Hepatocyte (in vitro differentiated cells): ENCODE measurements at regions not wholly inside any gene's neighbourhood (a gene's known extent, or its start where the extent isn't known, plus 50 kb on each side); places are given as distances from the start of the nearest gene placed in this dataset.

Experiments
- DNase-seq: peaks from one replicate; pipeline ENCODE4 v3.0.0-alpha.2; 2016; ENCODE audit warnings: low spot score
- H2AFZ ChIP-seq: fragments of 200-600 bp; sonication (generic); 2 replicates; pipeline ENCODE4 v1.6.0; 2016; ENCODE audit warnings: antibody characterized with exemption, mild to moderate bottlenecking
- H3K27ac ChIP-seq: fragments of 200-600 bp; sonication (generic); 2 replicates; pipeline ENCODE4 v1.5.1; 2016; ENCODE audit warnings: mild to moderate bottlenecking
- H3K27me3 ChIP-seq: fragments of 200-600 bp; sonication (generic); 2 replicates; pipeline ENCODE4 v1.6.1; 2016
- H3K36me3 ChIP-seq: fragments of 200-600 bp; sonication (generic); replicated peaks from 2 replicates; pipeline ENCODE4 v1.5.1; 2016; ENCODE audit warnings: low read depth; ENCODE audit not compliant: insufficient read depth
- H3K4me1 ChIP-seq: fragments of 200-600 bp; sonication (generic); 2 replicates; pipeline ENCODE4 v1.5.1; 2016; ENCODE audit warnings: mild to moderate bottlenecking, moderate library complexity; ENCODE audit not compliant: insufficient read depth
- H3K4me2 ChIP-seq: fragments of 200-600 bp; sonication (generic); 2 replicates; pipeline ENCODE4 v1.6.0; 2016
- H3K4me3 ChIP-seq: fragments of 200-600 bp; sonication (generic); 2 replicates; pipeline ENCODE4 v1.5.1; 2016; ENCODE audit warnings: mild to moderate bottlenecking
- H3K79me2 ChIP-seq: fragments of 200-600 bp; sonication (generic); 2 replicates; pipeline ENCODE4 v1.6.0; 2017; ENCODE audit warnings: mild to moderate bottlenecking
- H3K9me2 ChIP-seq: fragments of 200-600 bp; sonication (generic); replicated peaks from 2 replicates; pipeline ENCODE4 v1.6.0; 2017; ENCODE audit warnings: mild to moderate bottlenecking; ENCODE audit not compliant: insufficient read depth
- H3K9me3 ChIP-seq: fragments of 200-600 bp; sonication (generic); 2 replicates; pipeline ENCODE4 v1.5.1; 2016; ENCODE audit warnings: low read depth, mild to moderate bottlenecking
- H4K20me1 ChIP-seq: fragments of 200-600 bp; sonication (generic); 2 replicates; pipeline ENCODE4 v1.6.0; 2016; ENCODE audit warnings: mild to moderate bottlenecking; ENCODE audit not compliant: insufficient read depth, poor library complexity, severe bottlenecking
- EZH2 ChIP-seq: fragments of 200-600 bp; sonication (generic); IDR thresholded peaks from 2 replicates; pipeline ENCODE4 v1.6.1; 2016; ENCODE audit warnings: antibody characterized with exemption, mild to moderate bottlenecking, borderline replicate concordance
- EZH2phosphoT487 ChIP-seq: fragments of 200-600 bp; sonication (generic); IDR thresholded peaks from one replicate; pipeline ENCODE4 v1.6.1; 2018; ENCODE audit warnings: antibody characterized with exemption, mild to moderate bottlenecking, low read depth, moderate library complexity; ENCODE audit not compliant: unreplicated experiment, severe bottlenecking
- WGBS: methylation state at CpG from one replicate; pipeline ENCODE4 v1.1.6; 2016; ENCODE audit warnings: low lambda C conversion rate; ENCODE audit errors: missing lambda C conversion rate; 5-methylcytosine and 5-hydroxymethylcytosine counted together
- TF ChIP-seq, protein P1 (sequence below): fragments of 200-600 bp; sonication (generic); IDR thresholded peaks from 2 replicates; pipeline ENCODE4 v1.5.1; 2016; ENCODE audit warnings: antibody characterized with exemption, mild to moderate bottlenecking; ENCODE audit not compliant: poor library complexity

DNA sequence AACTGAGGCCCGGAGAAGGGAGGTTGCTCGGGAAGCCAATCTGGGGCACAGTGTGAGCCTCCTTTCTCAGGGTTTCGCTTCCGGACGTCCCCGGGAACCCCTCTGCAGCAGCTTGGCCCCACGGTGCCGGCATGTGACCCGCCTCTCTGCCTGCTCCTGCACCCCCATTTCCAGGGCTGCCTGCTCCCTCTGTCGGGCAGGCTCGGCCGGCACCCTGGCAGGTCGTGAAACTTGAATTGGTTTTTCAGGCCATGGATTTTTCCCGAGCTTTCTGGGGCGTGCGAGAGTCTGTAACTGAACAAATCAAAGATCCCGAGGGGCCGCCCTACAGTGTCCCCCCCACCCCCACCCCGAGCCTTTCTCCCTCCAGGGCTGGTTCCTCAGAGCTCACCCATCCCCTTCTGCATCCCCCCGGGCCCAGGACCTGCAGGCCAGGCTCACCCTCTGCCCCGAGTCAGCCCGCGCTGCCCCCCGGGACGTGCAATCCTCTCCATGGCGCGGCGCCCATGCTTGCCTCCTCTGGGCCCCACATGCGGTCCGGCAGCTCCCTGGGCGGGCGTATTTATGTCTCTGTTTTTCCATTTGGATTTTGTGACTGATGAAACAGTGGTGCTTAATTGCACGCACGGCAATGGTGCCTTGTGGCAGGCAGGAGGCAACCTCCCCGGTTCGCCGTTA lies 58.1 kb downstream of the UNCX start:
- 66% methylated on average over 32 of the region's 37 CpGs for WGBS

DNA sequence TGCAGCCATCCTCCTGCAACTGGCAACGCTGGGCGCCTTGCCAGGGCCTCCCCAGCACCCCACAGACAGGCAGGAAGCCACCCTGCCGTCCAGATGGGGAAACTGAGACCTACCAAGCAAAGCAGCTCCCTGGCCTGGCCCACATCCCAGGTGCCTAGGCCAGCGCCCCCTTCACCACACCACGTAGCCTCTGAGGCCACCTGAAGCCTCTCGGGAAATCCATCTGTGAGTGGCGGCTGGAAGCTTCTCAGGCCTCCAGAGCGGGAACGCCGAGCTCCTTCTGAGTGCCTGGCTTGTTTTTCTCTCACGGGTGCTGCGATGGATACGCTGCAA lies 58.7 kb downstream of the UNCX start:
- H3K36me3 ChIP-seq, result no peaks in the 10 kb centered on the region
- no peaks in the 10 kb centered on the region for H3K9me3 ChIP-seq
- H3K27ac ChIP-seq, result no peak overlapping the region
- no peak overlapping the region for H3K4me2 ChIP-seq
- no peaks in the 10 kb centered on the region for H3K9me2 ChIP-seq
- H2AFZ ChIP-seq, result no peak overlapping the region
- H3K4me3 ChIP-seq, result no peak overlapping the region
- DNase-seq, result no peak
- H4K20me1 ChIP-seq, result no peaks in the 10 kb centered on the region
- H3K4me1 ChIP-seq, result peaks cover 9% of the 10 kb centered on the region
- H3K27me3 ChIP-seq, result peaks cover 35% of the 10 kb centered on the region
- H3K79me2 ChIP-seq, result no peaks in the 10 kb centered on the region
- WGBS, result 94% methylated on average over 13 of the region's 13 CpGs
- TF ChIP-seq EZH2, result no peak
- TF ChIP-seq, protein P1, sequence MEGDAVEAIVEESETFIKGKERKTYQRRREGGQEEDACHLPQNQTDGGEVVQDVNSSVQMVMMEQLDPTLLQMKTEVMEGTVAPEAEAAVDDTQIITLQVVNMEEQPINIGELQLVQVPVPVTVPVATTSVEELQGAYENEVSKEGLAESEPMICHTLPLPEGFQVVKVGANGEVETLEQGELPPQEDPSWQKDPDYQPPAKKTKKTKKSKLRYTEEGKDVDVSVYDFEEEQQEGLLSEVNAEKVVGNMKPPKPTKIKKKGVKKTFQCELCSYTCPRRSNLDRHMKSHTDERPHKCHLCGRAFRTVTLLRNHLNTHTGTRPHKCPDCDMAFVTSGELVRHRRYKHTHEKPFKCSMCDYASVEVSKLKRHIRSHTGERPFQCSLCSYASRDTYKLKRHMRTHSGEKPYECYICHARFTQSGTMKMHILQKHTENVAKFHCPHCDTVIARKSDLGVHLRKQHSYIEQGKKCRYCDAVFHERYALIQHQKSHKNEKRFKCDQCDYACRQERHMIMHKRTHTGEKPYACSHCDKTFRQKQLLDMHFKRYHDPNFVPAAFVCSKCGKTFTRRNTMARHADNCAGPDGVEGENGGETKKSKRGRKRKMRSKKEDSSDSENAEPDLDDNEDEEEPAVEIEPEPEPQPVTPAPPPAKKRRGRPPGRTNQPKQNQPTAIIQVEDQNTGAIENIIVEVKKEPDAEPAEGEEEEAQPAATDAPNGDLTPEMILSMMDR, result no peak
- TF ChIP-seq EZH2phosphoT487, result no peak

More for the DNA sequence above, 58.1 kb downstream of the UNCX start:
- Histone ChIP-seq H4K20me1 (no peaks in the 10 kb centered on the region), H3K79me2 (no peaks in the 10 kb centered on the region), H2AFZ (no peak overlapping the region), H3K4me3 (no peak overlapping the region), H3K9me3 (no peaks in the 10 kb centered on the region), H3K27me3 (peaks cover 35% of the 10 kb centered on the region), H3K9me2 (no peaks in the 10 kb centered on the region), H3K4me2 (peak overlapping the region; percentile 73), H3K4me1 (peaks cover 9% of the 10 kb centered on the region), H3K27ac (no peak overlapping the region), H3K36me3 (no peaks in the 10 kb centered on the region)
- DNase-seq, result no peak
- no peak for TF ChIP-seq EZH2
- TF ChIP-seq, protein P1, result peak; percentile 9

DNA sequence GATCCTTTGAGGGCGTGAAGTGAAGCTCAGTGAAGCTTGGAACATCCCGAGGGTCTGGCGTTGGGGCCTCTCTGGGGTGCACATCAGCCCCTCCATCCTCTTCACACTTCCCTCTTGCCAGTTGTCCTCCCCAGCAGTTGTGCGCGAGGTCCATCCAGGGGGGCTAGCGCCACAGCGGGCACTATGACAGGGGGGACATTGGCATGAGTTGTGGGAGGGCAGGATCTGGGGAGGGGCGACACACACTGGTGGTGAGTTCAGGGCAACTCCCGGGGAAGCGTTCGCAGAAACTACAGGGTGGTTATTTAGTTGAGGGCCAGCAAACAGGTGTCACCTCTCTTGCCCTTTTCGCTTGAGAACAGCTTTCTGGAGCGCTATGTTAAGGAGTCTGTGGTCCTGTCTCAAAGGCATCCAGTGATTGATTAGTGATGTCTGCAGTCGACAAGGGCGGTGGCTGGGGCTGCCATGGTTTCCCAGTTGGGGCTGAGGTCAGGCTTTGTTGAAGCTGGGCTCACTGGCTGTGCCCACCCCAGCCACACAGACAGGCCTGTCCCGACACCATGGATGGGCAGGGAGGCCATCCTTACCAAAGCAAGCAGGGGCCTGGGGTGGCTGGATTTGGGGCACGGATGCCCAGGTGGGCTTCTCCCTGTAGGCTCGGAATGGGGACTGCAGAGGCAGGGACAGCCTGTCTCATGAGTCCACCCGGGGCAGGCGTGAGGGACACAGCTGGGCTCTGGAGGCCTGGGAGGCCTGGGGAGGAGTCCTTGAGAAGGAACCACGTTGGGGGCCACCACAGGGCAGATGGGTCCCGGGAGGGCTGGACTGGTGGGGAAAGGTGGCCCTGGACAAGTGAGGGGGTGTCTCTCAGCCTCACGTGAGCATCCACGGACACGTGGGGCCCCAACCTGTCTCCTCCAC lies 59.4 kb downstream of the UNCX start:
- 93% methylated on average over 22 of the region's 25 CpGs for WGBS
- Histone ChIP-seq H3K4me2 (no peak overlapping the region), H3K27ac (no peak overlapping the region), H3K4me1 (peaks cover 9% of the 10 kb centered on the region), H4K20me1 (no peaks in the 10 kb centered on the region), H3K9me2 (no peaks in the 10 kb centered on the region), H2AFZ (no peak overlapping the region), H3K79me2 (no peaks in the 10 kb centered on the region), H3K36me3 (no peaks in the 10 kb centered on the region), H3K9me3 (no peaks in the 10 kb centered on the region), H3K4me3 (no peak overlapping the region), H3K27me3 (peaks cover 35% of the 10 kb centered on the region)
- DNase-seq, result no peak
- TF ChIP-seq, protein P1, result no peak
- TF ChIP-seq EZH2, result no peak
- no peak for TF ChIP-seq EZH2phosphoT487
